ENCODE measurements at regions not wholly inside any gene's neighbourhood (a gene's known extent, or its start where the extent isn't known, plus 50 kb on each side); places are given as distances from the start of the nearest gene placed in this dataset.

- TF ChIP-seq CTCF (IDR thresholded peaks at IDR 0.05): no peak
- Histone ChIP-seq H3K4me3 (no peak overlapping the region), H3K9me3 (no peaks in the 10 kb centered on the region), H3K36me3 (no peaks in the 10 kb centered on the region), H3K9ac (ENCODE audit: low read depth in 2 of 2, low read length in 2 of 2) (no peak overlapping the region), H3K27me3 (no peaks in the 10 kb centered on the region), H3K4me1 (no peaks in the 10 kb centered on the region), H3K27ac (no peak overlapping the region)
- intact Hi-C loops (cut with DNase I): no loop called here
- no peak for DNase-seq
Measured at GRCh38 chr5:136646915-136647314, 281.6 kb upstream of the TRPC7 start.

GRCh38 chr5:136642976-136643375, 277.6 kb upstream of the TRPC7 start:
- Histone ChIP-seq H3K9ac (ENCODE audit: low read depth in 2 of 2, low read length in 2 of 2) (no peak overlapping the region), H3K4me1 (no peaks in the 10 kb centered on the region), H3K9me3 (no peaks in the 10 kb centered on the region), H3K27ac (no peak overlapping the region), H3K36me3 (no peaks in the 10 kb centered on the region), H3K27me3 (no peaks in the 10 kb centered on the region), H3K4me3 (no peak overlapping the region)
- intact Hi-C loops (cut with DNase I): no loop called here
- no peak for TF ChIP-seq CTCF (IDR thresholded peaks at IDR 0.05)
- DNase-seq: no peak

GRCh38 chr5:136639616-136640015, 274.3 kb upstream of the TRPC7 start:
- no peak for DNase-seq
- intact Hi-C loops (cut with DNase I): no loop called here

GRCh38 chr5:136638084-136638483, 272.7 kb upstream of the TRPC7 start:
- H3K36me3 ChIP-seq: no peaks in the 10 kb centered on the region
- H3K9me3 ChIP-seq: no peaks in the 10 kb centered on the region
- DNase-seq: no peak
- intact Hi-C loops (cut with DNase I): no loop called here
- no peak overlapping the region for H3K4me3 ChIP-seq
- no peak for TF ChIP-seq CTCF (IDR thresholded peaks at IDR 0.05)
- no peak overlapping the region for H3K9ac ChIP-seq (ENCODE audit: low read depth in 2 of 2, low read length in 2 of 2)
- no peaks in the 10 kb centered on the region for H3K4me1 ChIP-seq
- H3K27ac ChIP-seq: no peak overlapping the region
- H3K27me3 ChIP-seq: no peaks in the 10 kb centered on the region

More at GRCh38 chr5:136639616-136640015, 274.3 kb upstream of the TRPC7 start:
- Histone ChIP-seq H3K4me3 (no peak overlapping the region), H3K27me3 (no peaks in the 10 kb centered on the region), H3K9me3 (no peaks in the 10 kb centered on the region), H3K36me3 (no peaks in the 10 kb centered on the region), H3K27ac (no peak overlapping the region), H3K4me1 (no peaks in the 10 kb centered on the region), H3K9ac (ENCODE audit: low read depth in 2 of 2, low read length in 2 of 2) (no peak overlapping the region)
- no peak for TF ChIP-seq CTCF (IDR thresholded peaks at IDR 0.05)

GRCh38 chr5:136636001-136636400, 270.7 kb upstream of the TRPC7 start:
- no peak overlapping the region for H3K27ac ChIP-seq
- no peaks in the 10 kb centered on the region for H3K36me3 ChIP-seq
- H3K27me3 ChIP-seq: no peaks in the 10 kb centered on the region
- DNase-seq: no peak
- intact Hi-C loops (cut with DNase I): no loop called here
- H3K9me3 ChIP-seq: no peaks in the 10 kb centered on the region
- H3K9ac ChIP-seq (ENCODE audit: low read depth in 2 of 2, low read length in 2 of 2): no peak overlapping the region
- H3K4me1 ChIP-seq: no peaks in the 10 kb centered on the region
- no peak overlapping the region for H3K4me3 ChIP-seq
- no peak for TF ChIP-seq CTCF (IDR thresholded peaks at IDR 0.05)

GRCh38 chr5:136631186-136631585, 265.8 kb upstream of the TRPC7 start:
- Histone ChIP-seq H3K27me3 (no peaks in the 10 kb centered on the region), H3K36me3 (no peaks in the 10 kb centered on the region), H3K27ac (no peak overlapping the region), H3K4me3 (no peak overlapping the region), H3K4me1 (no peaks in the 10 kb centered on the region), H3K9me3 (no peaks in the 10 kb centered on the region), H3K9ac (ENCODE audit: low read depth in 2 of 2, low read length in 2 of 2) (no peak overlapping the region)
- DNase-seq: no peak
- no peak for TF ChIP-seq CTCF (IDR thresholded peaks at IDR 0.05)
- intact Hi-C loops (cut with DNase I): no loop called here

Measured in colonic mucosa (tissue), 4 donors.